H9 (cell line): ENCODE measurements at regions not wholly inside any gene's neighbourhood (a gene's known extent, or its start where the extent isn't known, plus 50 kb on each side); places are given as distances from the start of the nearest gene placed in this dataset.

Source experiments
- DNase-seq: peaks from one replicate; pipeline ENCODE4 v3.0.0-alpha.2; 2017
- H2AFZ ChIP-seq: one replicate; pipeline ENCODE4 v1.6.1; 2013; ENCODE audit warnings: mild to moderate bottlenecking, low read length, control low read depth, moderate library complexity
- H2AK5ac ChIP-seq: 2 replicates; pipeline ENCODE4 v1.6.1; 2013; ENCODE audit warnings: low read length, control low read depth, mixed read lengths; ENCODE audit not compliant: insufficient read length
- H2BK120ac ChIP-seq: one replicate; pipeline ENCODE4 v1.6.1; 2013; ENCODE audit warnings: low read depth, mild to moderate bottlenecking, low read length, control low read depth, inconsistent platforms; ENCODE audit not compliant: poor library complexity, severe bottlenecking
- H2BK12ac ChIP-seq: 2 replicates; pipeline ENCODE4 v1.6.1; 2013; ENCODE audit warnings: low read length, control low read depth, mixed read lengths, low read depth; ENCODE audit not compliant: insufficient read length
- H2BK15ac ChIP-seq: 2 replicates; pipeline ENCODE4 v1.6.1; 2013; ENCODE audit warnings: low read depth, low read length, control low read depth
- H2BK20ac ChIP-seq: one replicate; pipeline ENCODE4 v1.6.1; 2013; ENCODE audit warnings: low read depth, mild to moderate bottlenecking, low read length, control low read depth, inconsistent platforms; ENCODE audit not compliant: poor library complexity, severe bottlenecking
- H2BK5ac ChIP-seq: 2 replicates; pipeline ENCODE4 v1.6.1; 2013; ENCODE audit warnings: low read length, control low read depth, mixed read lengths; ENCODE audit not compliant: insufficient read length
- H3K14ac ChIP-seq: 2 replicates; pipeline ENCODE4 v1.6.1; 2013; ENCODE audit warnings: low read length, control low read depth; ENCODE audit not compliant: insufficient read depth
- H3K18ac ChIP-seq: 2 replicates; pipeline ENCODE4 v1.6.1; 2013; ENCODE audit warnings: low read depth, mild to moderate bottlenecking, mixed read lengths, low read length, control low read depth; ENCODE audit not compliant: insufficient read length
- H3K23ac ChIP-seq: 2 replicates; pipeline ENCODE4 v1.6.1; 2013; ENCODE audit warnings: low read length, control low read depth, mixed read lengths, low read depth; ENCODE audit not compliant: insufficient read length
- H3K23me2 ChIP-seq: 2 replicates; pipeline ENCODE4 v1.6.1; 2013; ENCODE audit warnings: low read depth, mild to moderate bottlenecking, mixed read lengths, low read length, control low read depth; ENCODE audit not compliant: insufficient read length, poor library complexity, severe bottlenecking
- H3K27ac ChIP-seq: 2 replicates; pipeline ENCODE4 v1.5.1; 2013; ENCODE audit warnings: low read length, control low read depth, mixed read lengths, low read depth; ENCODE audit not compliant: insufficient read length
- H3K27me3 ChIP-seq: 2 replicates; pipeline ENCODE4 v1.6.1; 2013; ENCODE audit warnings: low read length, control low read depth, inconsistent platforms; ENCODE audit not compliant: insufficient read depth
- H3K4ac ChIP-seq: 2 replicates; pipeline ENCODE4 v1.6.1; 2013; ENCODE audit warnings: low read depth, mild to moderate bottlenecking, control low read depth, inconsistent platforms, low read length, moderate library complexity
- H3K4me1 ChIP-seq: 2 replicates; pipeline ENCODE4 v1.6.1; 2013; ENCODE audit warnings: low read length, control low read depth, inconsistent platforms; ENCODE audit not compliant: insufficient read depth
- H3K4me2 ChIP-seq: 2 replicates; pipeline ENCODE4 v1.6.1; 2013; ENCODE audit warnings: low read length, control low read depth, mixed read lengths; ENCODE audit not compliant: insufficient read length, insufficient read depth
- H3K56ac ChIP-seq: 2 replicates; pipeline ENCODE4 v1.6.1; 2013; ENCODE audit warnings: low read depth, mild to moderate bottlenecking, mixed read lengths, low read length, control low read depth; ENCODE audit not compliant: insufficient read length
- H3K79me1 ChIP-seq: 2 replicates; pipeline ENCODE4 v1.6.1; 2013; ENCODE audit warnings: low read depth, mild to moderate bottlenecking, moderate library complexity, low read length, control low read depth, inconsistent platforms; ENCODE audit not compliant: insufficient read depth, poor library complexity, severe bottlenecking
- H3K79me2 ChIP-seq: 2 replicates; pipeline ENCODE4 v1.6.1; 2013; ENCODE audit warnings: low read length, control low read depth, inconsistent platforms; ENCODE audit not compliant: insufficient read depth
- H3K9ac ChIP-seq: 2 replicates; pipeline ENCODE4 v1.6.1; 2013; ENCODE audit warnings: low read length, control low read depth, mixed read lengths; ENCODE audit not compliant: insufficient read length; ENCODE audit errors: extremely low read depth
- H3K9me3 ChIP-seq: one replicate; pipeline ENCODE4 v1.6.1; 2013; ENCODE audit warnings: low read depth, low read length, inconsistent platforms; ENCODE audit not compliant: control insufficient read depth
- H3T11ph ChIP-seq: one replicate; pipeline ENCODE4 v1.6.1; 2013; ENCODE audit warnings: mild to moderate bottlenecking, low read length, control low read depth, inconsistent platforms
- H4K20me1 ChIP-seq: one replicate; pipeline ENCODE4 v1.6.1; 2013; ENCODE audit not compliant: control insufficient read depth, insufficient read length, insufficient read depth
- H4K5ac ChIP-seq: 2 replicates; pipeline ENCODE4 v1.6.1; 2013; ENCODE audit warnings: low read depth, mild to moderate bottlenecking, mixed read lengths, low read length, control low read depth; ENCODE audit not compliant: insufficient read length
- H4K8ac ChIP-seq: replicated peaks from 2 replicates; pipeline ENCODE4 v1.6.1; 2013; ENCODE audit warnings: low read length, control low read depth, mixed read lengths, low read depth; ENCODE audit not compliant: insufficient read length
- H4K91ac ChIP-seq: 2 replicates; pipeline ENCODE4 v1.6.1; 2013; ENCODE audit warnings: low read depth, mild to moderate bottlenecking, moderate library complexity, mixed read lengths, low read length, control low read depth; ENCODE audit not compliant: insufficient read length
- H3K27ac Mint-ChIP-seq, 3 experiments: 2 replicates in 2 of 3; 3 replicates in 1 of 3; pipeline ENCODE4 v1.8.0; 2020 to 2021; ENCODE audit warnings: mixed read lengths in 3 of 3, mild to moderate bottlenecking in 1 of 3, moderate library complexity in 1 of 3
- H3K27me3 Mint-ChIP-seq: 2 replicates; pipeline ENCODE4 v1.8.0; 2021; ENCODE audit warnings: low read depth, mild to moderate bottlenecking, moderate library complexity, mixed read lengths
- H3K36me3 Mint-ChIP-seq, 3 experiments: 2 replicates in 2 of 3; 3 replicates in 1 of 3; pipeline ENCODE4 v1.8.0; 2020 to 2021; ENCODE audit warnings: low read depth in 3 of 3, mixed read lengths in 3 of 3; ENCODE audit not compliant: insufficient read depth in 1 of 3
- H3K4me1 Mint-ChIP-seq, 2 experiments: 2 replicates each; pipeline ENCODE4 v1.8.0; 2020; ENCODE audit warnings: mixed read lengths in 2 of 2
- H3K4me3 Mint-ChIP-seq, 2 experiments: 2 replicates in 1 of 2; 3 replicates in 1 of 2; pipeline ENCODE4 v1.8.0; 2020 to 2021; ENCODE audit warnings: mild to moderate bottlenecking in 2 of 2, mixed read lengths in 2 of 2, moderate library complexity in 1 of 2
- H3K9me3 Mint-ChIP-seq, 2 experiments: 2 replicates in 1 of 2; 3 replicates in 1 of 2; pipeline ENCODE4 v1.8.0; 2020; ENCODE audit warnings: mild to moderate bottlenecking in 2 of 2, mixed read lengths in 2 of 2, moderate library complexity in 1 of 2
- CTCF ChIP-seq: fragments of 200-600 bp; sonication (generic); conservative IDR thresholded peaks from 3 replicates; pipeline ENCODE4 v1.8.0; 2021; ENCODE audit warnings: antibody characterized with exemption, mild to moderate bottlenecking
- WGBS: extraction: QIAGEN DNeasy Blood & Tissue Kit; methylation state at CpG from one replicate; pipeline ENCODE4 v1.1.7; 2013; ENCODE audit warnings: missing lambda C conversion rate, low lambda C conversion rate, mixed read lengths; ENCODE audit not compliant: insufficient read length; ENCODE audit errors: extremely low coverage; 5-methylcytosine and 5-hydroxymethylcytosine counted together

GRCh38 chr6:167645368-167645767 is 181.3 kb upstream of the AFDN start:
- H2AFZ ChIP-seq = no peak overlapping the region
- no peak overlapping the region for H3K4me2 ChIP-seq
- no peak overlapping the region for H4K5ac ChIP-seq
- no peak overlapping the region for H3K27ac ChIP-seq
- no peaks in the 10 kb centered on the region; the same call in none of the 2 replicates for H3K27me3 Mint-ChIP-seq
- no peak overlapping the region for H2BK5ac ChIP-seq
- H2BK15ac ChIP-seq = no peak overlapping the region
- H3T11ph ChIP-seq = no peak overlapping the region
- H3K27me3 ChIP-seq = no peaks in the 10 kb centered on the region
- WGBS = no CpG with 5 or more reads among the region's 8 CpGs
- no peak overlapping the region for H2AK5ac ChIP-seq
- no peak for TF ChIP-seq CTCF
- H4K91ac ChIP-seq = no peak overlapping the region
- no peaks in the 10 kb centered on the region for H3K23me2 ChIP-seq
- H3K56ac ChIP-seq = no peak overlapping the region
- peaks cover 0 to 3% of the 10 kb centered on the region in 2 experiments; a peak in 3 of 5 replicates for H3K9me3 Mint-ChIP-seq
- no peak overlapping the region for H3K18ac ChIP-seq
- no peaks in the 10 kb centered on the region for H3K9me3 ChIP-seq
- no peak overlapping the region for H3K23ac ChIP-seq
- no peak overlapping the region; a peak in 1 of 5 replicates for H3K4me3 Mint-ChIP-seq
- H2BK120ac ChIP-seq = no peak overlapping the region
- H4K8ac ChIP-seq = no peak overlapping the region
- H3K4me1 Mint-ChIP-seq = peaks cover 28 to 30% of the 10 kb centered on the region in 2 experiments
- H3K4me1 ChIP-seq = no peaks in the 10 kb centered on the region; the same call in 1 of the 2 replicates
- H3K9ac ChIP-seq = no peak overlapping the region
- H3K27ac Mint-ChIP-seq = peak overlapping the region in 1 of 3 experiments; percentile 7; a peak in 1 of 7 replicates
- no peak overlapping the region for H3K14ac ChIP-seq
- no peaks in the 10 kb centered on the region for H3K79me1 ChIP-seq
- no peaks in the 10 kb centered on the region for H4K20me1 ChIP-seq
- no peaks in the 10 kb centered on the region for H3K79me2 ChIP-seq
- H2BK12ac ChIP-seq = no peak overlapping the region
- H3K36me3 Mint-ChIP-seq = 0 out of 7 replicates have a peak, but pooled peaks cover 0 to 2% (median 0%) of the 10 kb centered on the region in 3 experiments
- no peak for DNase-seq
- H3K4ac ChIP-seq = no peak overlapping the region
- H2BK20ac ChIP-seq = no peak overlapping the region
